Right cardiac atrium (tissue), 5 donors: ENCODE measurements at regions not wholly inside any gene's neighbourhood (a gene's known extent, or its start where the extent isn't known, plus 50 kb on each side); places are given as distances from the start of the nearest gene placed in this dataset.
"Not testable (repeated sequence)": the region's sequence is repeated elsewhere in the genome, so short reads cannot be mapped to it uniquely, and the experiment has no call there.

Experiments used
- ATAC-seq, 2 donors: fragments of 200-7000 bp; cut with Tn5 transposase; one replicate each; pipeline versions ENCODE4 v1.8.0 to v1.9.1; 2020; ENCODE audit warnings: moderate library complexity in 2 of 2, mild to moderate bottlenecking in 1 of 2
- DNase-seq, 3 donors: peaks; one replicate each; pipeline ENCODE4 v3.0.0-alpha.2; 2020
- H3K27ac ChIP-seq: one replicate; pipeline ENCODE4 v1.5.1; 2013; ENCODE audit warnings: mild to moderate bottlenecking, low read length, control low read depth, moderate library complexity
- H3K27me3 ChIP-seq: one replicate; pipeline ENCODE4 v1.6.1; 2013; ENCODE audit not compliant: control insufficient read depth, insufficient read depth
- H3K4me1 ChIP-seq: one replicate; pipeline ENCODE4 v1.6.1; 2013; ENCODE audit warnings: low read length; ENCODE audit not compliant: control insufficient read depth, insufficient read depth
- H3K4me3 ChIP-seq: one replicate; pipeline ENCODE4 v1.5.1; 2013; ENCODE audit warnings: low read length, control low read depth
- H3K9me3 ChIP-seq: one replicate; pipeline ENCODE4 v1.6.1; 2013; ENCODE audit warnings: low read length; ENCODE audit not compliant: control insufficient read depth
- WGBS: extraction: QIAGEN DNeasy Blood & Tissue Kit; methylation state at CpG from one replicate; pipeline ENCODE4 v1.1.7; 2013; 5-methylcytosine and 5-hydroxymethylcytosine counted together
- intact Hi-C, 4 donors: fragments of 100-400 bp; cut with DNase I; formaldehyde crosslinking; loops; one replicate each; pipeline versions ENCODE4 v1.11.0 to v1.14.0; 2022 to 2023
- donor health status: healthy with polysubstance abuse.
- donor health status: DM: no; HTN: yes; CAD: no.
- donor health status: DM: no; HTN: no; CAD: no.
- donor health status: DM: no; HTN: yes; CAD: no; lungs with severe emphysema.
- donor health status: DM: yes; HTN: yes; CAD: no.

DNA sequence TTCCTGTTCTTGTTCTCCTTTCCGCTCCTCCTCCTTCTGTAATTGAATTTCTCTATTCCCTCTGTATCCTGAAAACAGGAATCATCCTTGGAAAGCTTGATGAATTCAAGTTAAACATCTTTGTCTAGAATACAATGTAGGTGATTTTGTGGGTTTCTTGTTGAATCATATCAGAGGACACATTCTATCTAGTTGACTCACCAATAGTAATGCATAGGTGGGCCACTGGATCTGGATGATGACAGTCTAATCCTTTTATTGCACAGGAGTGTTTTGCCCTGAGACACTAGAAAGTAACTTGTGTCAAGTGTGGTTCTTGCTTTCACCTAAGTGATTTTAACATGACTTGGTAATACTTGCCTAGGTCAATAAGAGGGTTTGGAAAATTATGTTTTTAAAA lies 164.3 kb downstream of the RFPL4B start:
- H3K9me3 ChIP-seq = no peaks in the 10 kb centered on the region
- intact Hi-C loops = no loop called here
- WGBS = 82% methylated on average over 1 of the region's 1 CpG
- H3K27me3 ChIP-seq = no peaks in the 10 kb centered on the region
- ATAC-seq (no peak), DNase-seq (no peak)
- H3K27ac ChIP-seq = no peak overlapping the region
- no peak overlapping the region for H3K4me3 ChIP-seq
- no peaks in the 10 kb centered on the region for H3K4me1 ChIP-seq

DNA sequence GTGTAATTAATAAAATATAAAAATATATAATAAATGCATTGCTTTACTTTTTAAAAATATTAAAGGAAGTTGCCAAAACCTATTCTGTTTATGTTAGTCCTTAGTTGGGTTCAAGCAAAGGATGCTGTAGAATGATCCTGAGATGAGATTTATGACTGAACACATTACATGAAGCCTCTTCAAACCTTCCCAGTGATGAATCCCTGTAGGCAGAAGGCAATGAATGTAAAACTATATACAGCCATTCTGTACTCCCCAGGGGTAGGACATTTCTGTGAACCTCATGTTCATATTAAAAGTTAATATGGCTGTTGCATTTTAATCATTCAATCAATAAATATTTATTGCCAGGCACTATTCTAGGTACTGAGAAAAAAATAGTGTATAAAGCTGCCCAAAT lies 166.0 kb downstream of the RFPL4B start:
- no peaks in the 10 kb centered on the region for H3K27me3 ChIP-seq
- no peak overlapping the region for H3K4me3 ChIP-seq
- no peak overlapping the region for H3K27ac ChIP-seq
- intact Hi-C loops = no loop called here
- DNase-seq = no peak
- no peaks in the 10 kb centered on the region for H3K4me1 ChIP-seq
- H3K9me3 ChIP-seq = no peaks in the 10 kb centered on the region
- ATAC-seq = no peak

DNA sequence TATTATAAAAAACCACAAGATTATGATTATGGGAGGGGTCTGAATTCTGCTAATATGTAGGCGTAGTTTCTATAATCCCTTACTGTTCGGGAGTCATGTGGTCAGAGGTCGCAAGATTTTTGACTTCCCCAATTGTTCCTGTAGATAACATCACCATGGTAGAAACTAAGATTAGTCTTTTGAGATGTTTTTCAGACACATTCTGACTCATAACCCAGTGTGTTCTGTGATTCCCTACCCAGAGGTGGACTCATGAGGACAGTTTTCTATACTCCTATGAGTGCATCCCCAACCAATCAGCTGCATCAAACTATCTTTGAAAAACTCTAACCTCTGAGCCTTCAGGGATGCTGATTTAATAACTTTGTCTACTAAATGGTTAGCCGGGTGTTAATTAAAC lies 175.5 kb downstream of the RFPL4B start:
- no peak for ATAC-seq
- intact Hi-C loops = no loop called here
- no peak overlapping the region for H3K27ac ChIP-seq
- 81% methylated on average over 4 of the region's 4 CpGs for WGBS
- no peaks in the 10 kb centered on the region for H3K27me3 ChIP-seq
- no peak overlapping the region for H3K4me3 ChIP-seq
- no peak for DNase-seq
- no peaks in the 10 kb centered on the region for H3K9me3 ChIP-seq
- no peaks in the 10 kb centered on the region for H3K4me1 ChIP-seq

DNA sequence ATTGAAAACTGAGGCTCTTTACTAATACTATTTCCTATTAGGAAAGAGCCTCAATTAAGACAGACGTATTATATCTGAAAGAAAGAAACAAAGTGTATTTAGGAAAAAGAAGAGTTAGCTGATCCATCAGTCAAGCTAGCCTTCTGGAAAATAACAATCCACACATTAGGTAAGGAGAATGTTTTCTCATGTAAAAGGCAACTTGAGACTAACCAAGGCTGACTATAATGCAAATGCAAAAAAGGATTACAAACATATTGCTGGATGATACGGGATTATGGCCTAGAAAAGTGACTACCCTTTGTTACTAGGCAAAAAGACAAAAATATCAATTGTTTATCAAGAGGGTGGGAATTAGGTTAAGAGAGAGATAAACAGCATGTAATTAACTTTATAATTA lies 176.9 kb downstream of the RFPL4B start:
- H3K4me1 ChIP-seq = no peaks in the 10 kb centered on the region
- intact Hi-C loops = no loop called here
- H3K27me3 ChIP-seq = no peaks in the 10 kb centered on the region
- H3K9me3 ChIP-seq = no peaks in the 10 kb centered on the region
- WGBS = 81% methylated on average over 2 of the region's 2 CpGs
- ATAC-seq (no peak), DNase-seq (no peak)
- no peak overlapping the region for H3K27ac ChIP-seq
- no peak overlapping the region for H3K4me3 ChIP-seq

DNA sequence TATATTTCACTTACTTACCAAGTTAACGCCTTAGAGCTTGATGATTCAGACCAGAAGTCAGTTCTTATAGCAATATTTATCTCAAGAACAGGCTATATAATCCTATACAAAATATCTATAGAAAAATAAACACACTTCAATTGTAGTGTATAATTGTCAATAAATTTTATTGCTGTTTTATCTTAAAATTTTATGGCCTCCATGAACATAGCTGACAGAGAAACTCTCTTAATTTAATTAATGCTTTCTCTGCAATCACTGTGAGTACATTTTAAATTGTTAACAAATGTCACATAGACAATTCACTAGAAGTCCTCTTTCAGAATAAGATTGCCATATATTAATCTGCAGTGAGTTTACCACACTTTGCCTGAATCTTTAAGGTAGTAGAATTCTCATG lies 178.6 kb downstream of the RFPL4B start:
- ATAC-seq = no peak
- Histone ChIP-seq H3K4me1 (no peaks in the 10 kb centered on the region), H3K9me3 (no peaks in the 10 kb centered on the region), H3K4me3 (no peak overlapping the region), H3K27me3 (no peaks in the 10 kb centered on the region), H3K27ac (no peak overlapping the region)
- 97% methylated on average over 1 of the region's 1 CpG for WGBS
- intact Hi-C loops = no loop called here
- DNase-seq = no peak

DNA sequence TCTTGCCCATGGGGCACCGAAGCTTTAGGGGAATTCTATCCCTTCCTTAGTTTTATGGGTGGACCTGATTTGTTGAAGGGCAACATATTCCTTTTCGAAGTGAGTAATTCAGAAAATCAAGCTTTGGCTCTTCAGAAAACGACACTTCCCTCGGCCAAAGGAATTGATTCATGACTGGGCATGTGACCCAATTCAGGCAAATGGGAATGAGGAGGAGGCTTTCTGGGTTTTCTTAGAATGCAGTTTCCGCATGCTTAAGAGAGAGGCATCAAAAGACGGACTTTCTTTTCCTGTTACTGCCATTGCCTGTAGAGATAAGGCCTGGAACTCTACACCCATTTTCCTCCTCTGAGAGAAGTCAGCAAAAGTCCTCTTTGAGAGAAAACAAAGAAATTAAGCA lies 179.5 kb downstream of the RFPL4B start:
- ATAC-seq (no peak), DNase-seq (no peak)
- H3K4me1 ChIP-seq = no peaks in the 10 kb centered on the region
- intact Hi-C loops = no loop called here
- no peak overlapping the region for H3K27ac ChIP-seq
- no peak overlapping the region for H3K4me3 ChIP-seq
- no peaks in the 10 kb centered on the region for H3K27me3 ChIP-seq
- H3K9me3 ChIP-seq = no peaks in the 10 kb centered on the region
- WGBS = 82% methylated on average over 6 of the region's 6 CpGs

DNA sequence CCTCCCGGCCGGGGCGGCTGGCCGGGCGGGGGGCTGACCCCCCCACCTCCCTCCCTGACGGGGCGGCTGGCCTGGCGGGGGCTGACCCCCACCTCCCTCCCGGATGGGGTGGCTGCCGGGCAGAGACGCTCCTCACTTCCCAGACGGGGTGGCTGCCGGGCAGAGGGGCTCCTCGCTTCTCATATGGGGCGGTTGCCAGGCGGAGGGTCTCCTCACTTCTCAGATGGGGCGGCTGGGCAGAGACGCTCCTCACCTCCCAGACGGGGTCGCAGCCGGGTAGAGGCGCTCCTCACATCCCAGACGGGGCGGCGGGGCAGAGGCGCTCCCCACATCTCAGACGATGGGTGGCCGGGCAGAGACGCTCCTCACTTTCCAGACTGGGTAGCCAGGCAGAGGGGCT lies 181.2 kb downstream of the RFPL4B start:
- H3K9me3 ChIP-seq, H3K27me3 ChIP-seq, intact Hi-C loops, ATAC-seq, H3K4me1 ChIP-seq, H3K4me3 ChIP-seq, H3K27ac ChIP-seq: not testable (repeated sequence)
- 95% methylated on average over 29 of the region's 29 CpGs for WGBS
- peak in 1 of 3 donors; percentile 45 for DNase-seq

DNA sequence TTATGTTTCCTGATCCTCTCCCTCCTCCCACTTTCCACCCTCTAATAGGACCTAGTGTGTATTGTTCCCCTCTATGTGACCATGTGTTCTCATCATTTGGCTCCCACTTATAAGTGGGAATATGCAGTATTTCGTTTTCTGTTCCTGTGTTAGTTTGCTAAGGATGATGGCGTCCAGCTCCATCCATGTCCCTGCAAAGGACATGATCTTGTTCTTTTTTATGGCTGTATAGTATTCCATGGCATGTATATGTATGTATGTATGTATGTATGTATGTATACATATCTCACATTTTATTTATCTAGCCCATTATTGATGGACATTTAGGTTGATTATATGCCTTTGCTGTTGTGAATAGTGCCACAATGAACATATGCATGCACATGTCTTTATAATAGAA lies 188.7 kb downstream of the RFPL4B start:
- Histone ChIP-seq H3K4me1 (no peaks in the 10 kb centered on the region), H3K9me3 (no peaks in the 10 kb centered on the region), H3K27me3 (no peaks in the 10 kb centered on the region), H3K4me3 (no peak overlapping the region), H3K27ac (no peak overlapping the region)
- ATAC-seq (no peak), DNase-seq (no peak)
- intact Hi-C loops = no loop called here
- WGBS = 82% methylated on average over 2 of the region's 2 CpGs

DNA sequence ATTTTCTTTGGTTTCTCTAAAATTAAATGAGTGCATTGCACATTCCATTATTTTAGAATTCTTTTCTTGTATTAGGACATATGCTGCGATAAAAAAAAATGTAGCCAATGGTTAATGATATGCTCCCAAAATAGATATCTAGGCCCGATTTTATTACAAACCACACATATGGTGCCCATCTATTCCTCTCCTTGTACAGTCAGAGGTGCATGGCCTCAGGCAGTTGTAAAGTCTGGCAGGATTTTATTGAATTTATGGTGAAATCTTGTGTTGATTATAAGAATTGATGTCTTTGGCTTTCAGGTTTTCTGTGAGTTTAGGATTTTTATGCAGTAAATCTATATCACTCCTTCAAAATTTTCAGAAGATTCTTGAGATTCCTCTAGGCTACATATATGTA lies 192.2 kb downstream of the RFPL4B start:
- Histone ChIP-seq H3K4me3 (no peak overlapping the region), H3K27me3 (no peaks in the 10 kb centered on the region), H3K4me1 (no peaks in the 10 kb centered on the region), H3K27ac (no peak overlapping the region), H3K9me3 (no peaks in the 10 kb centered on the region)
- no peak for DNase-seq
- 87% methylated on average over 2 of the region's 2 CpGs for WGBS
- intact Hi-C loops = no loop called here
- ATAC-seq = no peak

DNA sequence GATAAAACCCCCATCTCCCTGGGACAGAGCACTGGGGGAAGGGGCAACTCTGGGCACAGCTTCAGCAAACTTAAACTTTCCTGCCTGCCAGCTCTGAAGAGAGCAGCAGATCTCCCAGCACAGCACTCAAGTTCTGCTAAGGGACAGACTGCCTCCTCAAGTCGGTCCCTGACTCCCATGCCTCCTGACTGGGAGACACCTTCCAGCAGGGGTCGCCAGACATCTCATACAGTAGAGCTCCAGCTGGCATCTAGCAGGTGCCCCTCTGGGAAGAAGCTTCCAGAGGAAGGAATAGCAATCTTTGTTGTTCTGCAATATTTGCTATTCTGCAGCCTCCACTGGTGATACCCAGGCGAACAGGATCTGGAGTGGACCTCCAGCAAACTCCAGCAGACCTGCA lies 194.7 kb downstream of the RFPL4B start:
- H3K27me3 ChIP-seq, H3K27ac ChIP-seq, intact Hi-C loops, DNase-seq, ATAC-seq, H3K4me1 ChIP-seq, H3K4me3 ChIP-seq, H3K9me3 ChIP-seq: not testable (repeated sequence)
- WGBS = 95% methylated on average over 3 of the region's 3 CpGs

DNA sequence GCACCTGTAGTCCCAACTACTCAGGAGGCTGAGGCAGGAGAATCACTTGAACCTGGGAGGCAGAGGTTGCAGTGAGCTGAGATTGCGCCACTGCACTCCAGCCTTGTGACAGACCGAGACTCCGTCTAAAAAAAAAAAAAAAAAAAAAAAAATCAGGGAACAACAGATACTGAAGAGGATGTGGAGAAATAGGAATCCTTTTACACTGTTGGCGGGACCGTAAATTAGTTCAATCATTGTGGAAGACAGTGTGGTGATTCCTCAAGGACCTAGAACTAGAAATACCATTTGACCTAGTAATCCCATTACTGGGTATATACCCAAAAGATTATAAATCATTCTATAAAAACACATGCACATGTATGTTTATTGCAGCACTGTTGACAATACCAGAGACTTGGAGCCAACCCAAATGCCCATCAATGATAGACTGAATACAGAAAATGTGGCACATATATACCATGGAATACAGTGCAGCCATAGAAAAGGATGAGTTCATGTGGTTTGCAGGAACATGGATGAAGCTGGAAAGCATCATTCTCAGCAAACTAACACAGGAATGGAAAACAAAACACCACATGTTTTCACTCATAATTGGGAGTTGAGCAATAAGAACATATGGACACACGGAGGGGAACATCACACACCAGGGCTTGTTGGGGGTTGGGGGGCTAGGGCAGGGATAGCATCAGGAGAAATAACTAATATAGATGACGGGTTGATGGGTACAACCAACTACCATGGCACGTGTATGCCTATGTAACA lies 200.4 kb downstream of the RFPL4B start:
- intact Hi-C loops, ATAC-seq, H3K4me3 ChIP-seq, DNase-seq, H3K27ac ChIP-seq, H3K27me3 ChIP-seq, H3K4me1 ChIP-seq, H3K9me3 ChIP-seq: not testable (repeated sequence)
- 94% methylated on average over 8 of the region's 8 CpGs for WGBS

DNA sequence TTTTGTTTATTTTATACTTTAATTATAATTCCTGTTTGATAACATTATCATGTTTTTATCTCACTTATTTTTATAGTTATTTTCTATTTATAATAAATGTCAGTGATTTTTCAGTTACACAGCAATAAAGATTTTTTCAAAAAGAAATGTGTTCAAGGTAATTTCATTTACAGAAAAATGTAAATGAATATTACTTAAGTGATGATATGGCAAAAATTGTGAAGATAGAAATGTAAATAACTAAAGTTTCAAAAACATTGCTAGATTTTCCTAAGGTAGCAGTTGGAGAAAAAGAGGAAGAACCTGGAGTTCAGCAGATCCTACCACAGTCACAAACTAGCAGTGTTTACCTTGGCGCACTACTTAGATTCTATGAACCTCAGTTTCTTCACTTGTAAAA lies 202.6 kb downstream of the RFPL4B start:
- H3K4me1 ChIP-seq = no peaks in the 10 kb centered on the region
- ATAC-seq = no peak
- 100% methylated on average over 1 of the region's 1 CpG for WGBS
- no peak overlapping the region for H3K27ac ChIP-seq
- no peak for DNase-seq
- H3K4me3 ChIP-seq = no peak overlapping the region
- H3K9me3 ChIP-seq = no peaks in the 10 kb centered on the region
- intact Hi-C loops = no loop called here
- H3K27me3 ChIP-seq = no peaks in the 10 kb centered on the region
